DOHH2 (cell line): ENCODE measurements at regions not wholly inside any gene's neighbourhood (a gene's known extent, or its start where the extent isn't known, plus 50 kb on each side); places are given as distances from the start of the nearest gene placed in this dataset.

Source experiments
- CTCF ChIP-seq: fragments of 200-600 bp; sonication (generic); IDR thresholded peaks from one replicate; pipeline ENCODE4 v1.5.1; 2014; ENCODE audit warnings: antibody characterized with exemption, mild to moderate bottlenecking, low read depth, low read length; ENCODE audit not compliant: poor library complexity, severe bottlenecking
- EZH2phosphoT487 ChIP-seq: fragments of 200-600 bp; sonication (generic); IDR thresholded peaks from 2 replicates; pipeline ENCODE4 v1.6.1; 2017; ENCODE audit warnings: borderline replicate concordance, mild to moderate bottlenecking, antibody characterized with exemption, low read length, moderate library complexity, mixed read lengths

DNA sequence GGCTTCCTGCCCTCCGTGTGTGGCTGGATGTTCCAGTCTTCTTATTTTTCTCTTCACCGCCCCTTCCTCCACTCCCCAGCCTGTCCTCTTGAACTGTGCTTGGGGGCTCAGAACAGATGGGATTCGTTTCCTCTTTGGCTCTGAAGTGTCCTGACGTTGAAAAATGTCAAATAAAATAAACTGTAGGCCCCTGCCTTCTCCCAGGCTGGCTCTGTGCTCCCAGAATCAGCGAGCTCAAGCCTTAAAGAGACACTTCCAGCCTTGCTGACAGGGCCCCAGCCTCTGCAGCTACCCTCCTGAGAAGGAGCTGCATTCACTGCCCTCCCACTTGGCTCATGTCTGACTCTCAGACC, 104.2 kb upstream of the IPO9 start:
- no peak for TF ChIP-seq CTCF
- TF ChIP-seq EZH2phosphoT487, result no peak
